OCI-LY3 (cell line): ENCODE measurements at regions not wholly inside any gene's neighbourhood (a gene's known extent, or its start where the extent isn't known, plus 50 kb on each side); places are given as distances from the start of the nearest gene placed in this dataset.

Experiments used
- CTCF ChIP-seq: fragments of 200-600, 300-600 bp; sonication (generic); IDR thresholded peaks from 2 replicates; pipeline ENCODE4 v1.5.1; 2014; ENCODE audit warnings: antibody characterized with exemption, low read length, low read depth
- EZH2phosphoT487 ChIP-seq: fragments of 200-600 bp; shearing (Covaris generic); IDR thresholded peaks from 2 replicates; pipeline ENCODE4 v1.6.1; 2018; ENCODE audit warnings: antibody characterized with exemption, mixed run types, low read depth

DNA sequence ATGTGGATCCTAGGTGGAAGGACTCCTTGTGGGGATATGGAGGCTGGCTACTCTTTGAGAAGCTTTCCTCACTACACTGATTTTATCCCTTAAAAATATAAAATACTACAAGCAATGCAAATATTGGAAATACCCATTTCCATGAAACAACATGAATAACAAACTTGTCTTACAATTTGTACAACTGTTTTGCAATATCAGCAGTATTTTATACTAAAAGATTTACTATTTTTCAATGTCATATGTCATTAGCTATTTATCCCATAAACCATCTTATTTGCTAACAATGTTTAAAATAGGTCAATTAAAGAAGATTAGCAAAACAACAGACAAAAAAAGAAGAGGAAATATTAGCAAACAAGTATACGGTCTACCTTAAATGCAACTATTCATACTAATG is 1674.1 kb downstream of the PCDH7 start:
- TF ChIP-seq CTCF (no peak), EZH2phosphoT487 (no peak)
